ENCODE measurements at regions not wholly inside any gene's neighbourhood (a gene's known extent, or its start where the extent isn't known, plus 50 kb on each side); places are given as distances from the start of the nearest gene placed in this dataset.

GRCh38 chr1:223018534-223018933 is 124.5 kb downstream of the TLR5 start:
- TF ChIP-seq CTCF (IDR thresholded peaks at IDR 0.05) (no peak), EZH2phosphoT487 (IDR thresholded peaks at IDR 0.05) (no peak), EZH2 (IDR thresholded peaks at IDR 0.05) (no peak)

All from neural progenitor cell (in vitro differentiated cells).